WTC11 (cell line): ENCODE measurements at regions not wholly inside any gene's neighbourhood (a gene's known extent, or its start where the extent isn't known, plus 50 kb on each side); places are given as distances from the start of the nearest gene placed in this dataset.

Experiments
- ATAC-seq: fragments of 200-7000 bp; cut with Tn5 transposase; 2 replicates; pipeline ENCODE4 v1.10.0; 2021; ENCODE audit warnings: mild to moderate bottlenecking, moderate library complexity
- CTCF ChIA-PET: fragments of 300-600 bp; sonication (Branson Sonifier 250); formaldehyde crosslinking; loops from one replicate; lab custom pipeline; 2021; ENCODE audit warnings: antibody characterized with exemption; lab: Charles Lee
- POLR2A ChIA-PET: fragments of 350-600 bp; sonication (Branson Sonifier 250); formaldehyde crosslinking; loops from one replicate; lab custom pipeline; 2021; ENCODE audit warnings: antibody characterized with exemption; lab: Charles Lee
- DNase-seq: peaks from one replicate; pipeline ENCODE4 v3.0.0; 2021; ENCODE audit warnings: low spot score
- H3K27ac Mint-ChIP-seq: 2 replicates; pipeline ENCODE4 v1.8.0; 2021; ENCODE audit warnings: mixed read lengths
- H3K27me3 Mint-ChIP-seq: 2 replicates; pipeline ENCODE4 v1.8.0; 2021; ENCODE audit warnings: low read depth, mild to moderate bottlenecking, moderate library complexity, mixed read lengths
- H3K36me3 Mint-ChIP-seq: 2 replicates; pipeline ENCODE4 v1.8.0; 2021; ENCODE audit warnings: mixed read lengths
- H3K4me1 Mint-ChIP-seq: 2 replicates; pipeline ENCODE4 v1.8.0; 2022; ENCODE audit warnings: mixed read lengths
- H3K4me3 Mint-ChIP-seq: 2 replicates; pipeline ENCODE4 v1.8.0; 2021; ENCODE audit warnings: mild to moderate bottlenecking, moderate library complexity, mixed read lengths
- H3K9me3 Mint-ChIP-seq: 2 replicates; pipeline ENCODE4 v1.8.0; 2021; ENCODE audit warnings: mixed read lengths
- ATF1 ChIP-seq: sonication (generic); formaldehyde crosslinking; IDR thresholded peaks from 2 replicates; pipeline ENCODE4 v1.8.1; 2023; ENCODE audit warnings: mild to moderate bottlenecking, moderate library complexity, missing genetic modification reagents
- ELF4 ChIP-seq: sonication (generic); formaldehyde crosslinking; IDR thresholded peaks from 2 replicates; pipeline ENCODE4 v1.8.1; 2022; ENCODE audit warnings: low read depth, mild to moderate bottlenecking, moderate library complexity, missing genetic modification reagents
- ETV6 ChIP-seq: sonication (generic); formaldehyde crosslinking; IDR thresholded peaks from 2 replicates; pipeline ENCODE4 v1.8.1; 2022; ENCODE audit warnings: mild to moderate bottlenecking, missing genetic modification reagents
- FOXK1 ChIP-seq: sonication (generic); formaldehyde crosslinking; IDR thresholded peaks from 2 replicates; pipeline ENCODE4 v1.8.0; 2022; ENCODE audit warnings: mild to moderate bottlenecking, moderate library complexity, missing genetic modification reagents
- GABPB1 ChIP-seq: sonication (generic); formaldehyde crosslinking; IDR thresholded peaks from 2 replicates; pipeline ENCODE4 v1.8.1; 2023; ENCODE audit warnings: mild to moderate bottlenecking, missing genetic modification reagents
- JAZF1 ChIP-seq: fragments of 250-450 bp; sonication (Bioruptor Pico); IDR thresholded peaks from 2 replicates; pipeline ENCODE4 v1.9.0; 2021; ENCODE audit warnings: moderate library complexity, mild to moderate bottlenecking, inconsistent platforms
- JUN ChIP-seq: sonication (generic); formaldehyde crosslinking; IDR thresholded peaks from 2 replicates; pipeline ENCODE4 v1.8.0; 2023; ENCODE audit warnings: mild to moderate bottlenecking, missing genetic modification reagents
- NR1H2 ChIP-seq: sonication (generic); formaldehyde crosslinking; IDR thresholded peaks from 2 replicates; pipeline ENCODE4 v1.9.0; 2021; ENCODE audit warnings: mild to moderate bottlenecking, moderate library complexity, missing genetic modification reagents
- OVOL2 ChIP-seq: fragments of 250-450 bp; sonication (Bioruptor Pico); IDR thresholded peaks from 2 replicates; pipeline ENCODE4 v1.9.0; 2021; ENCODE audit warnings: mild to moderate bottlenecking, borderline replicate concordance
- SP1 ChIP-seq: sonication (generic); formaldehyde crosslinking; conservative IDR thresholded peaks from 2 replicates; pipeline ENCODE4 v1.8.1; 2022; ENCODE audit warnings: missing genetic modification reagents
- ZBTB21 ChIP-seq: sonication (generic); formaldehyde crosslinking; IDR thresholded peaks from 2 replicates; pipeline ENCODE4 v1.8.1; 2023; ENCODE audit warnings: mild to moderate bottlenecking, missing genetic modification reagents, borderline replicate concordance
- TF ChIP-seq, protein P1 (sequence below): sonication (generic); formaldehyde crosslinking; IDR thresholded peaks from 2 replicates; pipeline ENCODE4 v1.8.1; 2023; ENCODE audit warnings: mild to moderate bottlenecking, missing genetic modification reagents, borderline replicate concordance
- TF ChIP-seq, protein P2 (sequence below): fragments of 250-450 bp; sonication (Bioruptor Pico); IDR thresholded peaks from 2 replicates; pipeline ENCODE4 v1.9.0; 2021; ENCODE audit warnings: mild to moderate bottlenecking
- TF ChIP-seq, protein P3 (sequence below): sonication (generic); formaldehyde crosslinking; IDR thresholded peaks from 2 replicates; pipeline ENCODE4 v1.8.1; 2022; ENCODE audit warnings: low read depth, missing genetic modification reagents, borderline replicate concordance
- TF ChIP-seq, protein P4 (sequence below): sonication (generic); formaldehyde crosslinking; IDR thresholded peaks from 2 replicates; pipeline ENCODE4 v1.8.1; 2022; ENCODE audit warnings: mild to moderate bottlenecking, missing genetic modification reagents, moderate library complexity, borderline replicate concordance
- TF ChIP-seq, protein P5 (sequence below): sonication (generic); formaldehyde crosslinking; IDR thresholded peaks from 2 replicates; pipeline ENCODE4 v1.8.0; 2022; ENCODE audit warnings: mild to moderate bottlenecking, missing genetic modification reagents
- TF ChIP-seq, protein P6 (sequence below): sonication (generic); formaldehyde crosslinking; IDR thresholded peaks from 2 replicates; pipeline ENCODE4 v1.8.1; 2023; ENCODE audit warnings: mild to moderate bottlenecking, missing genetic modification reagents
- TF ChIP-seq, protein P7 (sequence below): fragments of 250-450 bp; sonication (Bioruptor Pico); IDR thresholded peaks from 2 replicates; pipeline ENCODE4 v2.1.2; 2022; ENCODE audit warnings: mild to moderate bottlenecking, moderate library complexity
- TF ChIP-seq, protein P8 (sequence below): fragments of 250-450 bp; sonication (Bioruptor Pico); IDR thresholded peaks from 2 replicates; pipeline ENCODE4 v1.9.0; 2021; ENCODE audit warnings: mild to moderate bottlenecking, borderline replicate concordance

DNA sequence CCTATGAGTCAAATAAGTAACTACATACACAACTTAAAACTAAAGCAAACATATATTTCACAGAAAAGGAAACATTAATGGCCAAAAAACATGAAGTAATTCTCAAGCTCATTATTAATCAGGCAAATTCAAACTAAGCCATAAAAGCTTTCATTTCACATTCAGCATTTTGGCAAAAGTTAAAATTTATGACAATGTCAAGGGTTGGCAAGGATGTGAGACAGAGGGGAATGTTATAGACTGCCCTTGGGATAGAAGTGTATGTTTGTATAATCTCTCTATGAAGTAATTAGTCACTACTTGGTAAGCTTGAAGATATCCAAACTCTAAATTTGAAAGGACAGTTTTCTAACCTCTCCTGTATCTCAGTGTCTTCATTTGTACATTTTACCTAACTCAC lies 539.4 kb downstream of the RIT2 start:
- DNase-seq, result no peak
- peaks cover 3% of the 10 kb centered on the region; the same call in 1 of the 2 replicates for H3K9me3 Mint-ChIP-seq
- ChIA-PET POLR2A (no interaction called here), CTCF (interaction anchor here (1.0 kb wide), 1 partner anchor 20 kb away, joined by 4 read pairs; no protein-coding TSS in a partner anchor)
- H3K4me3 Mint-ChIP-seq, result no peak overlapping the region
- no peaks in the 10 kb centered on the region for H3K27me3 Mint-ChIP-seq
- TF ChIP-seq ZBTB21 (CRISPR knock-in tag), result no peak
- no peak for TF ChIP-seq OVOL2 (CRISPR knock-in tag)
- TF ChIP-seq, protein P1, sequence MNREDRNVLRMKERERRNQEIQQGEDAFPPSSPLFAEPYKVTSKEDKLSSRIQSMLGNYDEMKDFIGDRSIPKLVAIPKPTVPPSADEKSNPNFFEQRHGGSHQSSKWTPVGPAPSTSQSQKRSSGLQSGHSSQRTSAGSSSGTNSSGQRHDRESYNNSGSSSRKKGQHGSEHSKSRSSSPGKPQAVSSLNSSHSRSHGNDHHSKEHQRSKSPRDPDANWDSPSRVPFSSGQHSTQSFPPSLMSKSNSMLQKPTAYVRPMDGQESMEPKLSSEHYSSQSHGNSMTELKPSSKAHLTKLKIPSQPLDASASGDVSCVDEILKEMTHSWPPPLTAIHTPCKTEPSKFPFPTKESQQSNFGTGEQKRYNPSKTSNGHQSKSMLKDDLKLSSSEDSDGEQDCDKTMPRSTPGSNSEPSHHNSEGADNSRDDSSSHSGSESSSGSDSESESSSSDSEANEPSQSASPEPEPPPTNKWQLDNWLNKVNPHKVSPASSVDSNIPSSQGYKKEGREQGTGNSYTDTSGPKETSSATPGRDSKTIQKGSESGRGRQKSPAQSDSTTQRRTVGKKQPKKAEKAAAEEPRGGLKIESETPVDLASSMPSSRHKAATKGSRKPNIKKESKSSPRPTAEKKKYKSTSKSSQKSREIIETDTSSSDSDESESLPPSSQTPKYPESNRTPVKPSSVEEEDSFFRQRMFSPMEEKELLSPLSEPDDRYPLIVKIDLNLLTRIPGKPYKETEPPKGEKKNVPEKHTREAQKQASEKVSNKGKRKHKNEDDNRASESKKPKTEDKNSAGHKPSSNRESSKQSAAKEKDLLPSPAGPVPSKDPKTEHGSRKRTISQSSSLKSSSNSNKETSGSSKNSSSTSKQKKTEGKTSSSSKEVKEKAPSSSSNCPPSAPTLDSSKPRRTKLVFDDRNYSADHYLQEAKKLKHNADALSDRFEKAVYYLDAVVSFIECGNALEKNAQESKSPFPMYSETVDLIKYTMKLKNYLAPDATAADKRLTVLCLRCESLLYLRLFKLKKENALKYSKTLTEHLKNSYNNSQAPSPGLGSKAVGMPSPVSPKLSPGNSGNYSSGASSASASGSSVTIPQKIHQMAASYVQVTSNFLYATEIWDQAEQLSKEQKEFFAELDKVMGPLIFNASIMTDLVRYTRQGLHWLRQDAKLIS (CRISPR knock-in tag), result no peak
- TF ChIP-seq, protein P2, sequence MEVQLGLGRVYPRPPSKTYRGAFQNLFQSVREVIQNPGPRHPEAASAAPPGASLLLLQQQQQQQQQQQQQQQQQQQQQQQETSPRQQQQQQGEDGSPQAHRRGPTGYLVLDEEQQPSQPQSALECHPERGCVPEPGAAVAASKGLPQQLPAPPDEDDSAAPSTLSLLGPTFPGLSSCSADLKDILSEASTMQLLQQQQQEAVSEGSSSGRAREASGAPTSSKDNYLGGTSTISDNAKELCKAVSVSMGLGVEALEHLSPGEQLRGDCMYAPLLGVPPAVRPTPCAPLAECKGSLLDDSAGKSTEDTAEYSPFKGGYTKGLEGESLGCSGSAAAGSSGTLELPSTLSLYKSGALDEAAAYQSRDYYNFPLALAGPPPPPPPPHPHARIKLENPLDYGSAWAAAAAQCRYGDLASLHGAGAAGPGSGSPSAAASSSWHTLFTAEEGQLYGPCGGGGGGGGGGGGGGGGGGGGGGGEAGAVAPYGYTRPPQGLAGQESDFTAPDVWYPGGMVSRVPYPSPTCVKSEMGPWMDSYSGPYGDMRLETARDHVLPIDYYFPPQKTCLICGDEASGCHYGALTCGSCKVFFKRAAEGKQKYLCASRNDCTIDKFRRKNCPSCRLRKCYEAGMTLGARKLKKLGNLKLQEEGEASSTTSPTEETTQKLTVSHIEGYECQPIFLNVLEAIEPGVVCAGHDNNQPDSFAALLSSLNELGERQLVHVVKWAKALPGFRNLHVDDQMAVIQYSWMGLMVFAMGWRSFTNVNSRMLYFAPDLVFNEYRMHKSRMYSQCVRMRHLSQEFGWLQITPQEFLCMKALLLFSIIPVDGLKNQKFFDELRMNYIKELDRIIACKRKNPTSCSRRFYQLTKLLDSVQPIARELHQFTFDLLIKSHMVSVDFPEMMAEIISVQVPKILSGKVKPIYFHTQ, result no peak
- TF ChIP-seq, protein P3, sequence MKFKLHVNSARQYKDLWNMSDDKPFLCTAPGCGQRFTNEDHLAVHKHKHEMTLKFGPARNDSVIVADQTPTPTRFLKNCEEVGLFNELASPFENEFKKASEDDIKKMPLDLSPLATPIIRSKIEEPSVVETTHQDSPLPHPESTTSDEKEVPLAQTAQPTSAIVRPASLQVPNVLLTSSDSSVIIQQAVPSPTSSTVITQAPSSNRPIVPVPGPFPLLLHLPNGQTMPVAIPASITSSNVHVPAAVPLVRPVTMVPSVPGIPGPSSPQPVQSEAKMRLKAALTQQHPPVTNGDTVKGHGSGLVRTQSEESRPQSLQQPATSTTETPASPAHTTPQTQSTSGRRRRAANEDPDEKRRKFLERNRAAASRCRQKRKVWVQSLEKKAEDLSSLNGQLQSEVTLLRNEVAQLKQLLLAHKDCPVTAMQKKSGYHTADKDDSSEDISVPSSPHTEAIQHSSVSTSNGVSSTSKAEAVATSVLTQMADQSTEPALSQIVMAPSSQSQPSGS (CRISPR knock-in tag), result no peak
- TF ChIP-seq GABPB1 (CRISPR knock-in tag), result no peak
- TF ChIP-seq ATF1 (CRISPR knock-in tag), result no peak
- no peak for TF ChIP-seq FOXK1 (CRISPR knock-in tag)
- TF ChIP-seq ELF4, result no peak
- no peak for TF ChIP-seq ETV6 (CRISPR knock-in tag)
- TF ChIP-seq, protein P4, sequence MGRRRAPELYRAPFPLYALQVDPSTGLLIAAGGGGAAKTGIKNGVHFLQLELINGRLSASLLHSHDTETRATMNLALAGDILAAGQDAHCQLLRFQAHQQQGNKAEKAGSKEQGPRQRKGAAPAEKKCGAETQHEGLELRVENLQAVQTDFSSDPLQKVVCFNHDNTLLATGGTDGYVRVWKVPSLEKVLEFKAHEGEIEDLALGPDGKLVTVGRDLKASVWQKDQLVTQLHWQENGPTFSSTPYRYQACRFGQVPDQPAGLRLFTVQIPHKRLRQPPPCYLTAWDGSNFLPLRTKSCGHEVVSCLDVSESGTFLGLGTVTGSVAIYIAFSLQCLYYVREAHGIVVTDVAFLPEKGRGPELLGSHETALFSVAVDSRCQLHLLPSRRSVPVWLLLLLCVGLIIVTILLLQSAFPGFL (CRISPR knock-in tag), result no peak
- TF ChIP-seq JUN, result no peak
- TF ChIP-seq, protein P5, sequence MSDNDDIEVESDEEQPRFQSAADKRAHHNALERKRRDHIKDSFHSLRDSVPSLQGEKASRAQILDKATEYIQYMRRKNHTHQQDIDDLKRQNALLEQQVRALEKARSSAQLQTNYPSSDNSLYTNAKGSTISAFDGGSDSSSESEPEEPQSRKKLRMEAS, result no peak
- no peak for TF ChIP-seq SP1 (CRISPR knock-in tag)
- no peak for TF ChIP-seq JAZF1 (CRISPR knock-in tag)
- TF ChIP-seq, protein P6, sequence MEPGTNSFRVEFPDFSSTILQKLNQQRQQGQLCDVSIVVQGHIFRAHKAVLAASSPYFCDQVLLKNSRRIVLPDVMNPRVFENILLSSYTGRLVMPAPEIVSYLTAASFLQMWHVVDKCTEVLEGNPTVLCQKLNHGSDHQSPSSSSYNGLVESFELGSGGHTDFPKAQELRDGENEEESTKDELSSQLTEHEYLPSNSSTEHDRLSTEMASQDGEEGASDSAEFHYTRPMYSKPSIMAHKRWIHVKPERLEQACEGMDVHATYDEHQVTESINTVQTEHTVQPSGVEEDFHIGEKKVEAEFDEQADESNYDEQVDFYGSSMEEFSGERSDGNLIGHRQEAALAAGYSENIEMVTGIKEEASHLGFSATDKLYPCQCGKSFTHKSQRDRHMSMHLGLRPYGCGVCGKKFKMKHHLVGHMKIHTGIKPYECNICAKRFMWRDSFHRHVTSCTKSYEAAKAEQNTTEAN (CRISPR knock-in tag), result no peak
- TF ChIP-seq, protein P7, sequence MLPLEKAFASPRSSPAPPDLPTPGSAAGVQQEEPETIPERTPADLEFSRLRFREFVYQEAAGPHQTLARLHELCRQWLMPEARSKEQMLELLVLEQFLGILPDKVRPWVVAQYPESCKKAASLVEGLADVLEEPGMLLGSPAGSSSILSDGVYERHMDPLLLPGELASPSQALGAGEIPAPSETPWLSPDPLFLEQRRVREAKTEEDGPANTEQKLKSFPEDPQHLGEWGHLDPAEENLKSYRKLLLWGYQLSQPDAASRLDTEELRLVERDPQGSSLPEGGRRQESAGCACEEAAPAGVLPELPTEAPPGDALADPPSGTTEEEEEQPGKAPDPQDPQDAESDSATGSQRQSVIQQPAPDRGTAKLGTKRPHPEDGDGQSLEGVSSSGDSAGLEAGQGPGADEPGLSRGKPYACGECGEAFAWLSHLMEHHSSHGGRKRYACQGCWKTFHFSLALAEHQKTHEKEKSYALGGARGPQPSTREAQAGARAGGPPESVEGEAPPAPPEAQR, result no peak
- TF ChIP-seq, protein P8, sequence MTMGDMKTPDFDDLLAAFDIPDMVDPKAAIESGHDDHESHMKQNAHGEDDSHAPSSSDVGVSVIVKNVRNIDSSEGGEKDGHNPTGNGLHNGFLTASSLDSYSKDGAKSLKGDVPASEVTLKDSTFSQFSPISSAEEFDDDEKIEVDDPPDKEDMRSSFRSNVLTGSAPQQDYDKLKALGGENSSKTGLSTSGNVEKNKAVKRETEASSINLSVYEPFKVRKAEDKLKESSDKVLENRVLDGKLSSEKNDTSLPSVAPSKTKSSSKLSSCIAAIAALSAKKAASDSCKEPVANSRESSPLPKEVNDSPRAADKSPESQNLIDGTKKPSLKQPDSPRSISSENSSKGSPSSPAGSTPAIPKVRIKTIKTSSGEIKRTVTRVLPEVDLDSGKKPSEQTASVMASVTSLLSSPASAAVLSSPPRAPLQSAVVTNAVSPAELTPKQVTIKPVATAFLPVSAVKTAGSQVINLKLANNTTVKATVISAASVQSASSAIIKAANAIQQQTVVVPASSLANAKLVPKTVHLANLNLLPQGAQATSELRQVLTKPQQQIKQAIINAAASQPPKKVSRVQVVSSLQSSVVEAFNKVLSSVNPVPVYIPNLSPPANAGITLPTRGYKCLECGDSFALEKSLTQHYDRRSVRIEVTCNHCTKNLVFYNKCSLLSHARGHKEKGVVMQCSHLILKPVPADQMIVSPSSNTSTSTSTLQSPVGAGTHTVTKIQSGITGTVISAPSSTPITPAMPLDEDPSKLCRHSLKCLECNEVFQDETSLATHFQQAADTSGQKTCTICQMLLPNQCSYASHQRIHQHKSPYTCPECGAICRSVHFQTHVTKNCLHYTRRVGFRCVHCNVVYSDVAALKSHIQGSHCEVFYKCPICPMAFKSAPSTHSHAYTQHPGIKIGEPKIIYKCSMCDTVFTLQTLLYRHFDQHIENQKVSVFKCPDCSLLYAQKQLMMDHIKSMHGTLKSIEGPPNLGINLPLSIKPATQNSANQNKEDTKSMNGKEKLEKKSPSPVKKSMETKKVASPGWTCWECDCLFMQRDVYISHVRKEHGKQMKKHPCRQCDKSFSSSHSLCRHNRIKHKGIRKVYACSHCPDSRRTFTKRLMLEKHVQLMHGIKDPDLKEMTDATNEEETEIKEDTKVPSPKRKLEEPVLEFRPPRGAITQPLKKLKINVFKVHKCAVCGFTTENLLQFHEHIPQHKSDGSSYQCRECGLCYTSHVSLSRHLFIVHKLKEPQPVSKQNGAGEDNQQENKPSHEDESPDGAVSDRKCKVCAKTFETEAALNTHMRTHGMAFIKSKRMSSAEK, result no peak
- TF ChIP-seq NR1H2, result no peak
- no peak overlapping the region for H3K27ac Mint-ChIP-seq
- ATAC-seq, result no peak
- H3K4me1 Mint-ChIP-seq, result peaks cover 9% of the 10 kb centered on the region
- H3K36me3 Mint-ChIP-seq, result 0 out of 2 replicates have a peak, but pooled peaks cover 2% of the 10 kb centered on the region
